HCT116 (cell line): ENCODE measurements at regions not wholly inside any gene's neighbourhood (a gene's known extent, or its start where the extent isn't known, plus 50 kb on each side); places are given as distances from the start of the nearest gene placed in this dataset.
A peak's percentile ranks its signal among the peaks of the same experiment; 100 is the strongest.

Source experiments
- FOSL1 ChIP-seq: IDR thresholded peaks from 2 replicates; pipeline ENCODE4 v1.6.1; 2012; ENCODE audit warnings: low read depth
- RAD21 ChIP-seq: IDR thresholded peaks from 2 replicates; pipeline ENCODE4 v1.6.1; 2012; ENCODE audit warnings: low read depth, mild to moderate bottlenecking
- SP1 ChIP-seq: IDR thresholded peaks from 2 replicates; pipeline ENCODE4 v1.6.1; 2012; ENCODE audit warnings: low read depth
- YY1 ChIP-seq: IDR thresholded peaks from 2 replicates; pipeline ENCODE4 v1.6.1; 2011; ENCODE audit warnings: low read length, low read depth, moderate library complexity, mild to moderate bottlenecking; ENCODE audit not compliant: insufficient replicate concordance; ENCODE audit errors: extremely low read depth
- ZNF274 ChIP-seq: fragments of 200-500 bp; sonication (Bioruptor generic); IDR thresholded peaks from 2 replicates; pipeline ENCODE4 v1.6.1; 2014; ENCODE audit warnings: mild to moderate bottlenecking, low read depth, low read length, inconsistent platforms
- TF ChIP-seq, protein P1 (sequence below): IDR thresholded peaks from 2 replicates; pipeline ENCODE4 v1.6.1; 2012; ENCODE audit warnings: low read depth
- TF ChIP-seq, protein P2 (sequence below): IDR thresholded peaks from 2 replicates; pipeline ENCODE4 v1.6.1; 2011; ENCODE audit warnings: mild to moderate bottlenecking, low read length, moderate library complexity; ENCODE audit not compliant: insufficient replicate concordance; ENCODE audit errors: extremely low read depth

DNA sequence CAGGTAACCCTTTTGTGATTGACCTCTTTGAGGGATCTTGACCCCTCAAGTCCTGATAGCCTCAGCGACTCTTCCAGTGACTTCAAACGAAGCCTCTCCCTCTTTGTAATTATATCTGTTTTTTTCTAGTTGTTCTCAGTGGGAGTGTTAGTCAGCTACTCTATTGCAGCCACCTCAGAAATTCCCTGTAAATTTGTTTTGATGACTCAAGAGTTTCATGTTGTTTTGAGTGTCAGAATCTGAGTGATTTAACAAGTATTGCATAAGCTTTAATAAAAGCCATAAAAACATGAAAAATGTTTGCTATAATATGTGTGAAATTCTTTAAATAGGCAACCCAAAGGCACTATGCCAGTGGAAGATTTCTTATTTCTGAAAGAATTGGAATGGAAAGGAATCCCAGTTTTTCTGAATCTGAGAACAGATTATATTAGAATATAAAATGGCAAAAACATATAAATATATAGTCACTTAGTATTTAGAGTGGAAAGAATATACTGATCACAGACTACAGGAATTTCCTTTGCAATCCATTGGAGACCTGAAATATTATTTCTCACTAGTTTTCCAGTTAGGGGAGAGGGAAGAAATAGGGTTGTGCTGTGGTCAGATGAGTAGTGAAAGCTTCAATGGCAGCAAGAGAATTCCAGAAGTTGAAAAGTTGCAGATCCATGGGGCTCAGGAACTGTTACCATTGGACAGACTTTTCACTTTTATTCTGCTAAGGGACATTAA, 94.4 kb upstream of the SEMA3C start (continued):
- TF ChIP-seq, protein P1, sequence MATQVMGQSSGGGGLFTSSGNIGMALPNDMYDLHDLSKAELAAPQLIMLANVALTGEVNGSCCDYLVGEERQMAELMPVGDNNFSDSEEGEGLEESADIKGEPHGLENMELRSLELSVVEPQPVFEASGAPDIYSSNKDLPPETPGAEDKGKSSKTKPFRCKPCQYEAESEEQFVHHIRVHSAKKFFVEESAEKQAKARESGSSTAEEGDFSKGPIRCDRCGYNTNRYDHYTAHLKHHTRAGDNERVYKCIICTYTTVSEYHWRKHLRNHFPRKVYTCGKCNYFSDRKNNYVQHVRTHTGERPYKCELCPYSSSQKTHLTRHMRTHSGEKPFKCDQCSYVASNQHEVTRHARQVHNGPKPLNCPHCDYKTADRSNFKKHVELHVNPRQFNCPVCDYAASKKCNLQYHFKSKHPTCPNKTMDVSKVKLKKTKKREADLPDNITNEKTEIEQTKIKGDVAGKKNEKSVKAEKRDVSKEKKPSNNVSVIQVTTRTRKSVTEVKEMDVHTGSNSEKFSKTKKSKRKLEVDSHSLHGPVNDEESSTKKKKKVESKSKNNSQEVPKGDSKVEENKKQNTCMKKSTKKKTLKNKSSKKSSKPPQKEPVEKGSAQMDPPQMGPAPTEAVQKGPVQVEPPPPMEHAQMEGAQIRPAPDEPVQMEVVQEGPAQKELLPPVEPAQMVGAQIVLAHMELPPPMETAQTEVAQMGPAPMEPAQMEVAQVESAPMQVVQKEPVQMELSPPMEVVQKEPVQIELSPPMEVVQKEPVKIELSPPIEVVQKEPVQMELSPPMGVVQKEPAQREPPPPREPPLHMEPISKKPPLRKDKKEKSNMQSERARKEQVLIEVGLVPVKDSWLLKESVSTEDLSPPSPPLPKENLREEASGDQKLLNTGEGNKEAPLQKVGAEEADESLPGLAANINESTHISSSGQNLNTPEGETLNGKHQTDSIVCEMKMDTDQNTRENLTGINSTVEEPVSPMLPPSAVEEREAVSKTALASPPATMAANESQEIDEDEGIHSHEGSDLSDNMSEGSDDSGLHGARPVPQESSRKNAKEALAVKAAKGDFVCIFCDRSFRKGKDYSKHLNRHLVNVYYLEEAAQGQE = no peak
- TF ChIP-seq YY1 (no peak), FOSL1 (peak; percentile 79), ZNF274 (no peak), RAD21 (no peak; the same call in none of the 2 replicates), SP1 (peak; percentile 76)
- TF ChIP-seq, protein P2, sequence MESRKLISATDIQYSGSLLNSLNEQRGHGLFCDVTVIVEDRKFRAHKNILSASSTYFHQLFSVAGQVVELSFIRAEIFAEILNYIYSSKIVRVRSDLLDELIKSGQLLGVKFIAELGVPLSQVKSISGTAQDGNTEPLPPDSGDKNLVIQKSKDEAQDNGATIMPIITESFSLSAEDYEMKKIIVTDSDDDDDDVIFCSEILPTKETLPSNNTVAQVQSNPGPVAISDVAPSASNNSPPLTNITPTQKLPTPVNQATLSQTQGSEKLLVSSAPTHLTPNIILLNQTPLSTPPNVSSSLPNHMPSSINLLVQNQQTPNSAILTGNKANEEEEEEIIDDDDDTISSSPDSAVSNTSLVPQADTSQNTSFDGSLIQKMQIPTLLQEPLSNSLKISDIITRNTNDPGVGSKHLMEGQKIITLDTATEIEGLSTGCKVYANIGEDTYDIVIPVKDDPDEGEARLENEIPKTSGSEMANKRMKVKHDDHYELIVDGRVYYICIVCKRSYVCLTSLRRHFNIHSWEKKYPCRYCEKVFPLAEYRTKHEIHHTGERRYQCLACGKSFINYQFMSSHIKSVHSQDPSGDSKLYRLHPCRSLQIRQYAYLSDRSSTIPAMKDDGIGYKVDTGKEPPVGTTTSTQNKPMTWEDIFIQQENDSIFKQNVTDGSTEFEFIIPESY = no peak
